H9 (cell line): ENCODE measurements at regions not wholly inside any gene's neighbourhood (a gene's known extent, or its start where the extent isn't known, plus 50 kb on each side); places are given as distances from the start of the nearest gene placed in this dataset.

ENCODE experiments used
- DNase-seq: peaks from one replicate; pipeline ENCODE4 v3.0.0-alpha.2; 2017
- H2AFZ ChIP-seq: one replicate; pipeline ENCODE4 v1.6.1; 2013; ENCODE audit warnings: mild to moderate bottlenecking, low read length, control low read depth, moderate library complexity
- H2AK5ac ChIP-seq: 2 replicates; pipeline ENCODE4 v1.6.1; 2013; ENCODE audit warnings: low read length, control low read depth, mixed read lengths; ENCODE audit not compliant: insufficient read length
- H2BK120ac ChIP-seq: one replicate; pipeline ENCODE4 v1.6.1; 2013; ENCODE audit warnings: low read depth, mild to moderate bottlenecking, low read length, control low read depth, inconsistent platforms; ENCODE audit not compliant: poor library complexity, severe bottlenecking
- H2BK12ac ChIP-seq: 2 replicates; pipeline ENCODE4 v1.6.1; 2013; ENCODE audit warnings: low read length, control low read depth, mixed read lengths, low read depth; ENCODE audit not compliant: insufficient read length
- H2BK15ac ChIP-seq: 2 replicates; pipeline ENCODE4 v1.6.1; 2013; ENCODE audit warnings: low read depth, low read length, control low read depth
- H2BK20ac ChIP-seq: one replicate; pipeline ENCODE4 v1.6.1; 2013; ENCODE audit warnings: low read depth, mild to moderate bottlenecking, low read length, control low read depth, inconsistent platforms; ENCODE audit not compliant: poor library complexity, severe bottlenecking
- H2BK5ac ChIP-seq: 2 replicates; pipeline ENCODE4 v1.6.1; 2013; ENCODE audit warnings: low read length, control low read depth, mixed read lengths; ENCODE audit not compliant: insufficient read length
- H3K14ac ChIP-seq: 2 replicates; pipeline ENCODE4 v1.6.1; 2013; ENCODE audit warnings: low read length, control low read depth; ENCODE audit not compliant: insufficient read depth
- H3K18ac ChIP-seq: 2 replicates; pipeline ENCODE4 v1.6.1; 2013; ENCODE audit warnings: low read depth, mild to moderate bottlenecking, mixed read lengths, low read length, control low read depth; ENCODE audit not compliant: insufficient read length
- H3K23ac ChIP-seq: 2 replicates; pipeline ENCODE4 v1.6.1; 2013; ENCODE audit warnings: low read length, control low read depth, mixed read lengths, low read depth; ENCODE audit not compliant: insufficient read length
- H3K23me2 ChIP-seq: 2 replicates; pipeline ENCODE4 v1.6.1; 2013; ENCODE audit warnings: low read depth, mild to moderate bottlenecking, mixed read lengths, low read length, control low read depth; ENCODE audit not compliant: insufficient read length, poor library complexity, severe bottlenecking
- H3K27ac ChIP-seq: 2 replicates; pipeline ENCODE4 v1.5.1; 2013; ENCODE audit warnings: low read length, control low read depth, mixed read lengths, low read depth; ENCODE audit not compliant: insufficient read length
- H3K27me3 ChIP-seq: 2 replicates; pipeline ENCODE4 v1.6.1; 2013; ENCODE audit warnings: low read length, control low read depth, inconsistent platforms; ENCODE audit not compliant: insufficient read depth
- H3K4ac ChIP-seq: 2 replicates; pipeline ENCODE4 v1.6.1; 2013; ENCODE audit warnings: low read depth, mild to moderate bottlenecking, control low read depth, inconsistent platforms, low read length, moderate library complexity
- H3K4me1 ChIP-seq: 2 replicates; pipeline ENCODE4 v1.6.1; 2013; ENCODE audit warnings: low read length, control low read depth, inconsistent platforms; ENCODE audit not compliant: insufficient read depth
- H3K4me2 ChIP-seq: 2 replicates; pipeline ENCODE4 v1.6.1; 2013; ENCODE audit warnings: low read length, control low read depth, mixed read lengths; ENCODE audit not compliant: insufficient read length, insufficient read depth
- H3K56ac ChIP-seq: 2 replicates; pipeline ENCODE4 v1.6.1; 2013; ENCODE audit warnings: low read depth, mild to moderate bottlenecking, mixed read lengths, low read length, control low read depth; ENCODE audit not compliant: insufficient read length
- H3K79me1 ChIP-seq: 2 replicates; pipeline ENCODE4 v1.6.1; 2013; ENCODE audit warnings: low read depth, mild to moderate bottlenecking, moderate library complexity, low read length, control low read depth, inconsistent platforms; ENCODE audit not compliant: insufficient read depth, poor library complexity, severe bottlenecking
- H3K79me2 ChIP-seq: 2 replicates; pipeline ENCODE4 v1.6.1; 2013; ENCODE audit warnings: low read length, control low read depth, inconsistent platforms; ENCODE audit not compliant: insufficient read depth
- H3K9ac ChIP-seq: 2 replicates; pipeline ENCODE4 v1.6.1; 2013; ENCODE audit warnings: low read length, control low read depth, mixed read lengths; ENCODE audit not compliant: insufficient read length; ENCODE audit errors: extremely low read depth
- H3K9me3 ChIP-seq: one replicate; pipeline ENCODE4 v1.6.1; 2013; ENCODE audit warnings: low read depth, low read length, inconsistent platforms; ENCODE audit not compliant: control insufficient read depth
- H3T11ph ChIP-seq: one replicate; pipeline ENCODE4 v1.6.1; 2013; ENCODE audit warnings: mild to moderate bottlenecking, low read length, control low read depth, inconsistent platforms
- H4K20me1 ChIP-seq: one replicate; pipeline ENCODE4 v1.6.1; 2013; ENCODE audit not compliant: control insufficient read depth, insufficient read length, insufficient read depth
- H4K5ac ChIP-seq: 2 replicates; pipeline ENCODE4 v1.6.1; 2013; ENCODE audit warnings: low read depth, mild to moderate bottlenecking, mixed read lengths, low read length, control low read depth; ENCODE audit not compliant: insufficient read length
- H4K8ac ChIP-seq: replicated peaks from 2 replicates; pipeline ENCODE4 v1.6.1; 2013; ENCODE audit warnings: low read length, control low read depth, mixed read lengths, low read depth; ENCODE audit not compliant: insufficient read length
- H4K91ac ChIP-seq: 2 replicates; pipeline ENCODE4 v1.6.1; 2013; ENCODE audit warnings: low read depth, mild to moderate bottlenecking, moderate library complexity, mixed read lengths, low read length, control low read depth; ENCODE audit not compliant: insufficient read length
- H3K27ac Mint-ChIP-seq, 3 experiments: 2 replicates in 2 of 3; 3 replicates in 1 of 3; pipeline ENCODE4 v1.8.0; 2020 to 2021; ENCODE audit warnings: mixed read lengths in 3 of 3, mild to moderate bottlenecking in 1 of 3, moderate library complexity in 1 of 3
- H3K27me3 Mint-ChIP-seq: 2 replicates; pipeline ENCODE4 v1.8.0; 2021; ENCODE audit warnings: low read depth, mild to moderate bottlenecking, moderate library complexity, mixed read lengths
- H3K36me3 Mint-ChIP-seq, 3 experiments: 2 replicates in 2 of 3; 3 replicates in 1 of 3; pipeline ENCODE4 v1.8.0; 2020 to 2021; ENCODE audit warnings: low read depth in 3 of 3, mixed read lengths in 3 of 3; ENCODE audit not compliant: insufficient read depth in 1 of 3
- H3K4me1 Mint-ChIP-seq, 2 experiments: 2 replicates each; pipeline ENCODE4 v1.8.0; 2020; ENCODE audit warnings: mixed read lengths in 2 of 2
- H3K4me3 Mint-ChIP-seq, 2 experiments: 2 replicates in 1 of 2; 3 replicates in 1 of 2; pipeline ENCODE4 v1.8.0; 2020 to 2021; ENCODE audit warnings: mild to moderate bottlenecking in 2 of 2, mixed read lengths in 2 of 2, moderate library complexity in 1 of 2
- H3K9me3 Mint-ChIP-seq, 2 experiments: 2 replicates in 1 of 2; 3 replicates in 1 of 2; pipeline ENCODE4 v1.8.0; 2020; ENCODE audit warnings: mild to moderate bottlenecking in 2 of 2, mixed read lengths in 2 of 2, moderate library complexity in 1 of 2
- CTCF ChIP-seq: fragments of 200-600 bp; sonication (generic); conservative IDR thresholded peaks from 3 replicates; pipeline ENCODE4 v1.8.0; 2021; ENCODE audit warnings: antibody characterized with exemption, mild to moderate bottlenecking
- WGBS: extraction: QIAGEN DNeasy Blood & Tissue Kit; methylation state at CpG from one replicate; pipeline ENCODE4 v1.1.7; 2013; ENCODE audit warnings: missing lambda C conversion rate, low lambda C conversion rate, mixed read lengths; ENCODE audit not compliant: insufficient read length; ENCODE audit errors: extremely low coverage; 5-methylcytosine and 5-hydroxymethylcytosine counted together

GRCh38 chr17:77476498-77476897, 335.7 kb downstream of the SEC14L1 start:
- H3K9ac ChIP-seq: no peak overlapping the region
- H3K4ac ChIP-seq: no peak overlapping the region
- no peak overlapping the region for H2BK12ac ChIP-seq
- H3T11ph ChIP-seq: no peak overlapping the region
- H3K27me3 ChIP-seq: no peaks in the 10 kb centered on the region
- H4K91ac ChIP-seq: no peak overlapping the region
- H4K20me1 ChIP-seq: no peaks in the 10 kb centered on the region
- H3K36me3 Mint-ChIP-seq: peaks cover 2 to 9% (median 5%) of the 10 kb centered on the region in 3 experiments
- no peak overlapping the region for H2BK15ac ChIP-seq
- H3K14ac ChIP-seq: no peak overlapping the region
- H4K5ac ChIP-seq: no peak overlapping the region
- H3K9me3 ChIP-seq: no peaks in the 10 kb centered on the region
- no peak overlapping the region for H3K23ac ChIP-seq
- no peak overlapping the region for H3K18ac ChIP-seq
- H2AFZ ChIP-seq: no peak overlapping the region
- H3K79me2 ChIP-seq: peaks cover 9% of the 10 kb centered on the region; the same call in 1 of the 2 replicates
- no peaks in the 10 kb centered on the region for H3K27me3 Mint-ChIP-seq
- H3K27ac Mint-ChIP-seq: peak overlapping the region in 1 of 3 experiments; percentile 78; a peak in 2 of 7 replicates
- H3K23me2 ChIP-seq: no peaks in the 10 kb centered on the region
- H3K56ac ChIP-seq: no peak overlapping the region
- no peak for TF ChIP-seq CTCF
- no peak overlapping the region for H3K27ac ChIP-seq
- no peak for DNase-seq
- no peak overlapping the region for H3K4me3 Mint-ChIP-seq
- H3K9me3 Mint-ChIP-seq: no peaks in the 10 kb centered on the region
- H4K8ac ChIP-seq: no peak overlapping the region
- H2AK5ac ChIP-seq: no peak overlapping the region
- no peak overlapping the region for H2BK120ac ChIP-seq
- no CpG with 5 or more reads among the region's 8 CpGs for WGBS
- no peak overlapping the region for H3K4me2 ChIP-seq
- peaks cover 16% of the 10 kb centered on the region; the same call in 1 of the 2 replicates for H3K4me1 ChIP-seq
- no peak overlapping the region for H2BK5ac ChIP-seq
- H2BK20ac ChIP-seq: no peak overlapping the region
- H3K79me1 ChIP-seq: peaks cover 9% of the 10 kb centered on the region
- H3K4me1 Mint-ChIP-seq: peaks cover 73 to 89% of the 10 kb centered on the region in 2 experiments
